ENCODE measurements at regions not wholly inside any gene's neighbourhood (a gene's known extent, or its start where the extent isn't known, plus 50 kb on each side); places are given as distances from the start of the nearest gene placed in this dataset.

- TF ChIP-seq, protein P1, sequence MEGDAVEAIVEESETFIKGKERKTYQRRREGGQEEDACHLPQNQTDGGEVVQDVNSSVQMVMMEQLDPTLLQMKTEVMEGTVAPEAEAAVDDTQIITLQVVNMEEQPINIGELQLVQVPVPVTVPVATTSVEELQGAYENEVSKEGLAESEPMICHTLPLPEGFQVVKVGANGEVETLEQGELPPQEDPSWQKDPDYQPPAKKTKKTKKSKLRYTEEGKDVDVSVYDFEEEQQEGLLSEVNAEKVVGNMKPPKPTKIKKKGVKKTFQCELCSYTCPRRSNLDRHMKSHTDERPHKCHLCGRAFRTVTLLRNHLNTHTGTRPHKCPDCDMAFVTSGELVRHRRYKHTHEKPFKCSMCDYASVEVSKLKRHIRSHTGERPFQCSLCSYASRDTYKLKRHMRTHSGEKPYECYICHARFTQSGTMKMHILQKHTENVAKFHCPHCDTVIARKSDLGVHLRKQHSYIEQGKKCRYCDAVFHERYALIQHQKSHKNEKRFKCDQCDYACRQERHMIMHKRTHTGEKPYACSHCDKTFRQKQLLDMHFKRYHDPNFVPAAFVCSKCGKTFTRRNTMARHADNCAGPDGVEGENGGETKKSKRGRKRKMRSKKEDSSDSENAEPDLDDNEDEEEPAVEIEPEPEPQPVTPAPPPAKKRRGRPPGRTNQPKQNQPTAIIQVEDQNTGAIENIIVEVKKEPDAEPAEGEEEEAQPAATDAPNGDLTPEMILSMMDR (conservative IDR thresholded peaks at IDR 0.05; ENCODE audit: low read length), result no peak
- TF ChIP-seq EZH2phosphoT487 (IDR thresholded peaks at IDR 0.05; ENCODE audit: borderline replicate concordance), result no peak
- Histone ChIP-seq H4K20me1 (ENCODE audit: insufficient read depth, low read length, poor library complexity, severe bottlenecking) (no peaks in the 10 kb centered on the region), H3K4me2 (ENCODE audit: low read depth, low read length, poor library complexity, severe bottlenecking) (no peak overlapping the region), H3K9ac (ENCODE audit: low read depth, low read length, poor library complexity, severe bottlenecking) (no peak overlapping the region), H3K79me2 (ENCODE audit: insufficient read depth, low read length) (no peaks in the 10 kb centered on the region), H3K4me3 (ENCODE audit: low read length, poor library complexity, severe bottlenecking) (no peak overlapping the region), H3K27me3 (ENCODE audit: insufficient read depth, low read length, poor library complexity, severe bottlenecking) (no peaks in the 10 kb centered on the region), H3F3A (ENCODE audit: low read depth) (no peaks in the 10 kb centered on the region), H2AFZ (ENCODE audit: low read length) (no peak overlapping the region), H3K9me2 (replicated peaks; ENCODE audit: low read depth, low read length) (no peaks in the 10 kb centered on the region), H3K36me3 (ENCODE audit: insufficient read depth, low read length) (no peaks in the 10 kb centered on the region), H3K4me1 (ENCODE audit: insufficient read depth, low read length, poor library complexity, severe bottlenecking) (no peaks in the 10 kb centered on the region), H3K9me3 (ENCODE audit: insufficient read depth, low read depth, low read length) (no peaks in the 10 kb centered on the region)
Measured at GRCh38 chr10:107453561-107453960, 289.1 kb upstream of the SORCS1 start.

DNA sequence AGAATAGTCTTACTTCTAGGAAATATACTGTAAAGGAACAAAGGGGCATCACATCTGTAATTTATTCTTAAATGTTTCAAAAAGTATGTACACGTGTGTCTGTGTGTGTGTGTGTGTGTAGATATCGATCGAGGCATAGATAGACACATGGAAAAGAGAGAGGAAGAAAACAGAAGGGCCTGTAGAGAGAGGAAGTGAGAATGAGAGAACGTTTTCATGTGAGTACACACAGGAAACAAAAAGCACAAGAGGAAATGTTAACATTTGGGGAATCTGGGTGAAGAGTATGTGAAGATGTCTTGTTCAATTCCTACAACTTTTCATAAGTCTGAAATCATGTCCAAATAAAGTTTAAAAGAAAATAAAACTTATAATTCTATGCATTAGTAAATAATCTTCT is 286.5 kb upstream of the SORCS1 start:
- no peaks in the 10 kb centered on the region for H4K20me1 ChIP-seq (ENCODE audit: insufficient read depth, low read length, poor library complexity, severe bottlenecking)
- no peak overlapping the region for H3K9ac ChIP-seq (ENCODE audit: low read depth, low read length, poor library complexity, severe bottlenecking)
- no peaks in the 10 kb centered on the region for H3F3A ChIP-seq (ENCODE audit: low read depth)
- H3K9me3 ChIP-seq (ENCODE audit: insufficient read depth, low read depth, low read length), result no peaks in the 10 kb centered on the region
- H3K36me3 ChIP-seq (ENCODE audit: insufficient read depth, low read length), result no peaks in the 10 kb centered on the region
- H3K79me2 ChIP-seq (ENCODE audit: insufficient read depth, low read length), result no peaks in the 10 kb centered on the region
- no peaks in the 10 kb centered on the region for H3K9me2 ChIP-seq (replicated peaks; ENCODE audit: low read depth, low read length)
- no peaks in the 10 kb centered on the region for H3K4me1 ChIP-seq (ENCODE audit: insufficient read depth, low read length, poor library complexity, severe bottlenecking)
- no peak overlapping the region for H3K4me2 ChIP-seq (ENCODE audit: low read depth, low read length, poor library complexity, severe bottlenecking)
- no peak overlapping the region for H2AFZ ChIP-seq (ENCODE audit: low read length)
- H3K27me3 ChIP-seq (ENCODE audit: insufficient read depth, low read length, poor library complexity, severe bottlenecking), result no peaks in the 10 kb centered on the region
- H3K4me3 ChIP-seq (ENCODE audit: low read length, poor library complexity, severe bottlenecking), result no peak overlapping the region
- TF ChIP-seq, protein P1 (conservative IDR thresholded peaks at IDR 0.05; ENCODE audit: low read length), result no peak
- no peak for TF ChIP-seq EZH2phosphoT487 (IDR thresholded peaks at IDR 0.05; ENCODE audit: borderline replicate concordance)

- H2AFZ ChIP-seq (ENCODE audit: low read length), result no peak overlapping the region
- no peaks in the 10 kb centered on the region for H4K20me1 ChIP-seq (ENCODE audit: insufficient read depth, low read length, poor library complexity, severe bottlenecking)
- no peak overlapping the region for H3K4me2 ChIP-seq (ENCODE audit: low read depth, low read length, poor library complexity, severe bottlenecking)
- no peaks in the 10 kb centered on the region for H3K79me2 ChIP-seq (ENCODE audit: insufficient read depth, low read length)
- H3K27me3 ChIP-seq (ENCODE audit: insufficient read depth, low read length, poor library complexity, severe bottlenecking), result no peaks in the 10 kb centered on the region
- no peak overlapping the region for H3K9ac ChIP-seq (ENCODE audit: low read depth, low read length, poor library complexity, severe bottlenecking)
- H3K9me3 ChIP-seq (ENCODE audit: insufficient read depth, low read depth, low read length), result no peaks in the 10 kb centered on the region
- H3F3A ChIP-seq (ENCODE audit: low read depth), result no peaks in the 10 kb centered on the region
- H3K4me3 ChIP-seq (ENCODE audit: low read length, poor library complexity, severe bottlenecking), result no peak overlapping the region
- H3K4me1 ChIP-seq (ENCODE audit: insufficient read depth, low read length, poor library complexity, severe bottlenecking), result no peaks in the 10 kb centered on the region
- H3K9me2 ChIP-seq (replicated peaks; ENCODE audit: low read depth, low read length), result no peaks in the 10 kb centered on the region
- no peaks in the 10 kb centered on the region for H3K36me3 ChIP-seq (ENCODE audit: insufficient read depth, low read length)
- no peak for TF ChIP-seq EZH2phosphoT487 (IDR thresholded peaks at IDR 0.05; ENCODE audit: borderline replicate concordance)
- TF ChIP-seq, protein P1 (conservative IDR thresholded peaks at IDR 0.05; ENCODE audit: low read length), result no peak
Measured at GRCh38 chr10:107450056-107450455, 285.6 kb upstream of the SORCS1 start.

All from Loucy (cell line).